HL-60/S4 treated with phorbol 12-myristate 13-acetate at 8.2 ng/mL for 4 days and 3 days (cell line): ENCODE measurements at regions not wholly inside any gene's neighbourhood (a gene's known extent, or its start where the extent isn't known, plus 50 kb on each side); places are given as distances from the start of the nearest gene placed in this dataset.
"Not testable (repeated sequence)": the region's sequence is repeated elsewhere in the genome, so short reads cannot be mapped to it uniquely, and the experiment has no call there.

Experiments
- in situ Hi-C: fragments of 300-500 bp; cut with MboI; formaldehyde crosslinking; loops from 2 replicates; pipeline ENCODE4 v1.15.0; 2022; ENCODE audit warnings: low sequenced_read_pairs

DNA sequence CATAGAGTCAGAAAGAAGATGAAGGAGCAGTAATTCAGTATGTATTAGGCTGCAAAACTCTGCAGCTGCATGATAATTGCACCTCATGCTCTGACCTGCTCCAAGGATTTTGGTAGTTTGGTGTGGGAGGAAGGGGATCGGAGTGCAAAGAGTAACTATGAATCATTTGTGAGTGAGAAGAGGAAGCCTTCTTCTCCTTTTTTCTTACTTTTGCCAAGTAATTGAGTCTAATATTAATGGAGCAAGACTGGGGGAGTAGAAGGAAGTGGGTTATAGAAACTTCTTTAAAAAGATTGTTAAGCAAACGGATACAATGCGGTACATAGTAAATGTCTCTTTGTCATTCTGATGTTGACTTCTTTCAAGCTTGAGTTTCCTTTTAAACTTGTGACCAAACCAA, 276.5 kb downstream of the EDEM1 start:
- in situ Hi-C loops, result no loop called here

GRCh38 chr3:5464649-5465048, 277.1 kb downstream of the EDEM1 start:
- in situ Hi-C loops, result no loop called here

DNA sequence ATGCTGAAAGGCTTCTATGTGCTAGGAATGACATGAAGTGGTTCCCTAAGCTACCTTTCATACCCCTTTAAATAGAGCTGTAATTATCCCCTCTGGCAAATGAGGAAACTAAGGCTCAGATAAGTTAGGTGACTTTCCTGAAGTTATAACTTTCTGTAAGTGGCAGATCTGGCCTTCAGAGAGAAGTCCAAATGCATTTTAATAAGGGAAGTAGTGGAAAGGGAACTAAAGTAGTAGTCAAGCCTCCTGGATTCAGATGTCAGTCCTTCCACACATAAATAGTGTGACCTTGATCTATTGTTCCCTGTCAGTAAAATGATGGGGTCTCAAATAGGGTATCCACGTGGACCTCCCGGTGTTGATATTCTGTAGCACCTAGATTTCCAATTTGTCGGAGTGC, 277.7 kb downstream of the EDEM1 start:
- in situ Hi-C loops, result no loop called here

- in situ Hi-C loops, result no loop called here
These were observed 278.6 kb downstream of the EDEM1 start for GRCh38 chr3:5466065-5466464.

GRCh38 chr3:5466717-5467116, 279.2 kb downstream of the EDEM1 start:
- in situ Hi-C loops, result no loop called here

- in situ Hi-C loops, result no loop called here
These were observed 286.0 kb downstream of the EDEM1 start for GRCh38 chr3:5473471-5473870.

GRCh38 chr3:5476403-5476802, 288.9 kb downstream of the EDEM1 start:
- in situ Hi-C loops, result no loop called here

GRCh38 chr3:5479229-5479799, 291.8 kb downstream of the EDEM1 start:
- in situ Hi-C loops, result no loop called here

- in situ Hi-C loops, result no loop called here
These were observed 292.7 kb downstream of the EDEM1 start for GRCh38 chr3:5480190-5480589.

DNA sequence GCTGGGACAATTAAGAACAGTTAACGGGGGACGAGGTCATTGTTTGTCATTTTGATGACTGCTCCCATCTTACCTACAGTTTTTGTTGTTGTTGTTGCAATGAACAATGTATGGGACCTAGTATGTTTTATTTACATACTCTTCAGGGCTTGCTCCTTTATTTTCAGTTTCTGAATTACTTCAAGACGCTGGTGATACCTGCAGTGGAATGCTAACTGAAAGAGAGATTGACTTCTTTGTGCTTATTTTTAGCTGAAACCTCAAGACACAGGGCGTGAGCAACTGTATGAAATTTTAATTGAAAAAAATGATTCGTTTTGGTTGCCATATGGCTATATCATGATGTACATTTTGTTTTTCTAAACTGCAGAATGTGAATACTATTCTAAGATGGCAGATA, 297.9 kb downstream of the EDEM1 start:
- in situ Hi-C loops, result no loop called here

DNA sequence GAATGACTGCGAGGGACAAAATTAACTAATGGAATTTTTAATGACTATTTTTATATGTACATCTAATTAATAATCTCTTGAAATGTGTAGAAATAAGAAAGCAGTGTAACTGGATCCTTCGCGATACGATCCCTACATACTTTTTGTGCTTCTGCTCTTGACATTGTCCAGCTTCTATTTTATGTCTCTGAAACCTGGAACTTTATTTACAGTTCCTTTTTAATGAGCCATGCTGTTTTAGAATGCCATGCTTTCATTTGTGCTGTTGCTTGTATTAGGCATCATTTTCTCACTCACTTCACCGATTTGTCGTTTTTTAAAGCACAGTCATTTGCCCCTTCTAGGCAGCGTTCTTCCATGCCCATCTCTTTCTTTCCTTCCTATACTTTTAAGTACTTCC, 301.3 kb downstream of the EDEM1 start:
- in situ Hi-C loops, result no loop called here

- in situ Hi-C loops, result no loop called here
These were observed 302.0 kb downstream of the EDEM1 start for GRCh38 chr3:5489536-5489935.

DNA sequence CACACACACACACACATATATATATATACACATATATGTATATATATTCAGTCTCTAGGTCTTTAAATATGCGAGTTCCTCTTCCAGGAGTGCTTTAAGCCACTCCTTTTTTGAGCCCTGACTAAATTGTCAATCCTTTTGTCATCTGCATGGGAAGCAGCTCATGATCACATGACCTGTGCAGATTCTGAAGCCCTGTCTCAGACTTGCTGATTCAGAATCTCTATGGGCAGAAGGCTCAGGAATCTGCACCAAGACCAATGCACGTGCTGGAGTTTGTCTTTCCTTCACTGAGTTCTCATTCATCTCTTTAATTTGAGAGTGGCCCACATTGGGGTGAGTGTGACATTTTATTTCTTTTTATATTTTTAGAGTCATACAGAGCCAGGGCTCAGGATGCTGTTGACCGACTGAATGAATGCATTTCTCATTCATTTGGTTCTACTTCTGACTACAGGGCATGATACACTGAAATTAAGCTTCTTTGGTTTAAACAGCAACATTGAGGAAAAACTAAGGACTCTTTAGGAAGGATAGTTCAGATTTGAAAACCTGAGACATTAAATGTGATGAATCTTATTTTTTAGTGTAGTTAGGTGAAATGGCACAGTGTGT, 307.5 kb downstream of the EDEM1 start:
- in situ Hi-C loops, result no loop called here

DNA sequence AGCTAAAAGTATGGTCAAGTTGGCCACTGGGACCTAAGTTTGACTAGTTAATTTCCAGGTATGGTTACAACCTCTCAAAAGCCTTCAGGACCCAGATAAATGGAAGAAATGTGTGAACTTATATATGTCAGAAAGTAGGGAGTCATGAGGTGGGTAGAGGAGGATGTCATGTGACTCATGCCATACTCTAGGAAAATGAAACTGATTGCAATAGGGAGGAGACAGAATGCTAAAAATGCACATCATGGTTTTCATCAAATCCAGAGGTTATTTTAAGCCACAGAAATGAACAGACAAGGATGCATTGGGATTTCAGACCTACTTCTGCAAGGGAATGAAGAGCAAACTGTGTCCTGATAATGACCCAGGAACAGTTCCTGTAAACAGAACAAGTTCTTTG, 310.0 kb downstream of the EDEM1 start:
- in situ Hi-C loops, result no loop called here

- in situ Hi-C loops, result no loop called here
These were observed 311.5 kb downstream of the EDEM1 start for GRCh38 chr3:5498981-5499380.

GRCh38 chr3:5499404-5499803, 311.9 kb downstream of the EDEM1 start:
- in situ Hi-C loops, result no loop called here

DNA sequence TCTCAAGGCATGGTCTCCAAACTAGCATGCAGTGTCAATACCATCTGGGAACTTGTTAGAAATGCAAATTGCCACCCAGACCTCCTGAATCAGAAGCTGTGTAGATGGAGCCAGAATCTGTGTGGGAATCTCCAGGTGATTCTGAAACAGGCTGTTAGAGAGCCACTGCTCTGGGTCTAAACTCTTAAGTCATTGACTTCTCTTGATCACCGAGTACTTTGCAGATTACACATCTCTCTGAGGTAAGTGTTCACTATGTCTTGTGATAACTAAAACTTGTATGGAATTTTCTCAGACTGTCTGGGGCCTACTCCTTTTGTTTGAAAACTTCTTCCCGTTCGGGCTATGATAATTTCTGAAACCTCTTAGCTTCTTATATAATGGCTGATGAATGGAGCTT, 315.6 kb downstream of the EDEM1 start:
- in situ Hi-C loops, result no loop called here

DNA sequence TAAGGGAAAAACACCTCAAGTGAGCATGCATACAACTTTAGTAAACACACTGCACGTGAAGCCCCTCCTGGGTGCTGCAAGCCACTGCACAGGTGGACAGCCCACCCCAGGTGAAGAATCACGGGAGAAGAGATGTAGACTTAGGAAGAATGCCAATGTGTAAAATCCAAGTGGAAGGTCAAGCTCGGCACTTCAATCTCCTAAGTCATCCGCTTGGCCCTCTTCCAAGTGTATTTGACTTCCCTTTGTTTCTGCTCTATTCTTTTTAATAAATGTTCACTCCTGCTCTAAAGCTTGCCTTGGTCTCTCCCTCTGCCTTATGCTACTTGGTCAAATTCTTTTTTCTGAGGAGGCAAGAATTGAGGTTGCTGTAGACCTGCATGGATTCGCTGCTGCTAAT, 316.6 kb downstream of the EDEM1 start:
- in situ Hi-C loops, result no loop called here

DNA sequence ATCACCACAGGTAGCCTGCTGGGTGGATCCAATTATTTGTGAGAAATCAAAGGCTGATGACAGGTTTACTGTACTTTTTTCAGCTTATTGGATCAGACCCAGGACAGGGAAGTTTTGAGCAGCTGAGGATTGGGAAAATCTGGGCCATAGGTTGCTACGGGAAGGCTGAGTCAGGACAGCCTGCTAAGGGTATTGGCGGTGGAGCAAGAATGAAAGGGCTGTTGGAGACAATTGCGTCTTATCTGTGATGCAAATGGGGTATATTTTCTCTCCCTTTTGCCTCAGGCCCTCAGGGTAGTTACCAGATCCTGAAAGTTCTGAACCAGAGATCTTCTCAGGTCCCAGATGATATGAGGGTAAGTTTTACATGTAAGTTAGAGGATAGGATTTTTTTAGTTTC, 317.7 kb downstream of the EDEM1 start:
- in situ Hi-C loops, result no loop called here

DNA sequence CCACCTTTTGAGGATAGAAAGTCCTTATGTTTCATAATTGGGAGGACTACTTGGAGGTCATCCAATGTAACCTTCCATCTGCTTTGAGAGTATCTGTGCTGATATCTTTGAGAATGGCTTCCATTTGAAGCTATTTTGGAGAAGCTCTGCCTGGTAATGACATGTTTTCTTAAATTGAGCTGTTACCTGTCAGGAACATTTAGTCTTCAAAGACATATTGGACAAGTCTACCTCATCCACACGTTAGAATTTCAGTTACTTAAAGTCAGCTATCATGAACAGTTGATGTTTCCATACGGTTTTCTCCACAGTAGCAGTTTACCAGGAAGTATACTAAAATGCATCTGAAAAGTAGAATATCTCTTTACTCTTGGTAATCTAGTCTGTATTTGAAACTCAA, 318.5 kb downstream of the EDEM1 start:
- in situ Hi-C loops, result no loop called here

- in situ Hi-C loops, result not testable (repeated sequence)
These were observed 321.4 kb downstream of the EDEM1 start for GRCh38 chr3:5508860-5509259.

- in situ Hi-C loops, result no loop called here
These were observed 322.8 kb downstream of the EDEM1 start for GRCh38 chr3:5510300-5510699.

- in situ Hi-C loops, result no loop called here
These were observed 330.4 kb downstream of the EDEM1 start for GRCh38 chr3:5517921-5518320.
